ENCODE measurements at regions not wholly inside any gene's neighbourhood (a gene's known extent, or its start where the extent isn't known, plus 50 kb on each side); places are given as distances from the start of the nearest gene placed in this dataset.

GRCh38 chr18:41753826-41754225 is 201.2 kb upstream of the PIK3C3 start:
- no peak for TF ChIP-seq MAX (IDR thresholded peaks at IDR 0.05; ENCODE audit: low read depth, low read length)
- TF ChIP-seq CTCF (IDR thresholded peaks at IDR 0.05; ENCODE audit: low read depth, low read length), result no peak
- no peak for TF ChIP-seq POLR2A (IDR thresholded peaks at IDR 0.05; ENCODE audit: extremely low read depth, insufficient read length)
- no peak for TF ChIP-seq MYC (IDR thresholded peaks at IDR 0.05; ENCODE audit: low read depth, low read length)
